Mammary epithelial cell (primary cell): ENCODE measurements at regions not wholly inside any gene's neighbourhood (a gene's known extent, or its start where the extent isn't known, plus 50 kb on each side); places are given as distances from the start of the nearest gene placed in this dataset.

ENCODE experiments used
- CTCF ChIP-seq, 2 donors: IDR thresholded peaks in 1 of 2; conservative IDR thresholded peaks in 1 of 2; 2 replicates each; pipeline ENCODE4 v1.5.1; 2011 to 2012; ENCODE audit warnings: inconsistent platforms in 2 of 2, low read length in 2 of 2, mild to moderate bottlenecking in 2 of 2, control low read depth in 1 of 2, low read depth in 1 of 2; ENCODE audit not compliant: insufficient read depth in 1 of 2; ENCODE audit errors: extremely low read depth in 1 of 2
- EZH2 ChIP-seq: IDR thresholded peaks from 2 replicates; pipeline ENCODE4 v1.6.1; 2012; ENCODE audit warnings: low read length, inconsistent platforms, borderline replicate concordance

DNA sequence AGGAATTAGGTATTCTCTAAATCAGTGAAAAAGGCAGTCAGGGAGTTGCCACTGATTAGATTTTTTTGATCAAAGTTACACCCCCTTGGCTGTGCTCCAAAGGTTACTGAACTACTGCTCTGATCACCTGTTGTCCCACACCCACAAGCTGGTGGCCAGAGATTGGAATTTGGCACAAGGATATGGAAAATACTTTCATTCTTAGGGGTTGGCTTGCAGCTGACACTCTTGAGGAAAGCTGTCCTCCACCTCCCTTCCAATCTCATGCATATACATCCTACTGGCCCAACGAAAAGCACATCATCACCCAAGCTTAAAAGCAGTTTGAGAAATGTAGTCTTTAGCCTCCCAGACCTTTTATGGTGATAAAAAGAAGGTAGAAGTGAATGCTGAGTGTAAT is 329.5 kb upstream of the CHAC2 start:
- no peak for TF ChIP-seq CTCF (conservative IDR thresholded peaks at IDR 0.05 in 1 of 2, IDR thresholded peaks at IDR 0.05 in 1 of 2; ENCODE audit: extremely low read depth in 1 of 2, insufficient read depth in 1 of 2, low read depth in 1 of 2, low read length in 2 of 2)
- TF ChIP-seq EZH2, result no peak
